Osteocyte (in vitro differentiated cells): ENCODE measurements at regions not wholly inside any gene's neighbourhood (a gene's known extent, or its start where the extent isn't known, plus 50 kb on each side); places are given as distances from the start of the nearest gene placed in this dataset.

Experiments used
- DNase-seq: peaks from one replicate; pipeline ENCODE4 v3.0.0; 2021; ENCODE audit warnings: mixed read lengths; ENCODE audit not compliant: unreplicated experiment; ENCODE audit errors: extremely low spot score
- H3K27ac Mint-ChIP-seq: one replicate; pipeline ENCODE4 v1.8.0; 2021; ENCODE audit warnings: mild to moderate bottlenecking, mixed read lengths; ENCODE audit not compliant: unreplicated experiment
- H3K27me3 Mint-ChIP-seq: one replicate; pipeline ENCODE4 v1.8.0; 2021; ENCODE audit warnings: mixed read lengths; ENCODE audit not compliant: unreplicated experiment
- H3K36me3 Mint-ChIP-seq: one replicate; pipeline ENCODE4 v1.8.0; 2021; ENCODE audit warnings: mixed read lengths; ENCODE audit not compliant: unreplicated experiment
- H3K4me1 Mint-ChIP-seq: one replicate; pipeline ENCODE4 v1.8.0; 2021; ENCODE audit warnings: mixed read lengths; ENCODE audit not compliant: unreplicated experiment
- H3K4me3 Mint-ChIP-seq: one replicate; pipeline ENCODE4 v1.8.0; 2021; ENCODE audit warnings: mild to moderate bottlenecking, moderate library complexity, mixed read lengths; ENCODE audit not compliant: unreplicated experiment
- H3K9me3 Mint-ChIP-seq: one replicate; pipeline ENCODE4 v1.8.0; 2021; ENCODE audit warnings: mixed read lengths; ENCODE audit not compliant: unreplicated experiment
- CTCF ChIP-seq: fragments of 200-600 bp; sonication (generic); IDR thresholded peaks from 2 replicates; pipeline ENCODE4 v1.5.0; 2021; ENCODE audit warnings: antibody characterized with exemption, mild to moderate bottlenecking, moderate library complexity

- H3K27me3 Mint-ChIP-seq = no peaks in the 10 kb centered on the region
- H3K9me3 Mint-ChIP-seq = peaks cover 6% of the 10 kb centered on the region
- H3K4me3 Mint-ChIP-seq = no peak overlapping the region
- H3K4me1 Mint-ChIP-seq = peaks cover 12% of the 10 kb centered on the region
- DNase-seq = no peak
- no peak for TF ChIP-seq CTCF
- H3K36me3 Mint-ChIP-seq = peaks cover 4% of the 10 kb centered on the region
- no peak overlapping the region for H3K27ac Mint-ChIP-seq
These were observed 140.3 kb downstream of the ZNF608 start for GRCh38 chr5:124606093-124606492.

- Mint-ChIP-seq H3K27ac (no peak overlapping the region), H3K4me1 (peaks cover 12% of the 10 kb centered on the region), H3K27me3 (no peaks in the 10 kb centered on the region), H3K36me3 (peaks cover 4% of the 10 kb centered on the region), H3K4me3 (no peak overlapping the region), H3K9me3 (peaks cover 6% of the 10 kb centered on the region)
- DNase-seq = no peak
- no peak for TF ChIP-seq CTCF
These were observed 140.9 kb downstream of the ZNF608 start for GRCh38 chr5:124605541-124605940.

GRCh38 chr5:124604419-124604818, 142.0 kb downstream of the ZNF608 start:
- DNase-seq = no peak
- H3K4me3 Mint-ChIP-seq = no peak overlapping the region
- H3K4me1 Mint-ChIP-seq = peaks cover 20% of the 10 kb centered on the region
- peaks cover 6% of the 10 kb centered on the region for H3K9me3 Mint-ChIP-seq
- H3K27me3 Mint-ChIP-seq = no peaks in the 10 kb centered on the region
- TF ChIP-seq CTCF = no peak
- H3K27ac Mint-ChIP-seq = no peak overlapping the region
- peaks cover 4% of the 10 kb centered on the region for H3K36me3 Mint-ChIP-seq

GRCh38 chr5:124602925-124603650, 143.4 kb downstream of the ZNF608 start:
- Mint-ChIP-seq H3K4me1 (peaks cover 28% of the 10 kb centered on the region), H3K9me3 (peaks cover 6% of the 10 kb centered on the region), H3K4me3 (no peak overlapping the region), H3K27me3 (no peaks in the 10 kb centered on the region), H3K36me3 (peaks cover 4% of the 10 kb centered on the region), H3K27ac (no peak overlapping the region)
- no peak for DNase-seq
- no peak for TF ChIP-seq CTCF

GRCh38 chr5:124599028-124599973, 147.1 kb downstream of the ZNF608 start:
- peaks cover 26% of the 10 kb centered on the region for H3K4me1 Mint-ChIP-seq
- H3K4me3 Mint-ChIP-seq = no peak overlapping the region
- H3K27ac Mint-ChIP-seq = no peak overlapping the region

More at GRCh38 chr5:124599028-124599973, 147.1 kb downstream of the ZNF608 start:
- H3K9me3 Mint-ChIP-seq = no peaks in the 10 kb centered on the region
- no peaks in the 10 kb centered on the region for H3K27me3 Mint-ChIP-seq
- no peak for DNase-seq
- no peak for TF ChIP-seq CTCF
- no peaks in the 10 kb centered on the region for H3K36me3 Mint-ChIP-seq
